ENCODE measurements at regions not wholly inside any gene's neighbourhood (a gene's known extent, or its start where the extent isn't known, plus 50 kb on each side); places are given as distances from the start of the nearest gene placed in this dataset.

DNA sequence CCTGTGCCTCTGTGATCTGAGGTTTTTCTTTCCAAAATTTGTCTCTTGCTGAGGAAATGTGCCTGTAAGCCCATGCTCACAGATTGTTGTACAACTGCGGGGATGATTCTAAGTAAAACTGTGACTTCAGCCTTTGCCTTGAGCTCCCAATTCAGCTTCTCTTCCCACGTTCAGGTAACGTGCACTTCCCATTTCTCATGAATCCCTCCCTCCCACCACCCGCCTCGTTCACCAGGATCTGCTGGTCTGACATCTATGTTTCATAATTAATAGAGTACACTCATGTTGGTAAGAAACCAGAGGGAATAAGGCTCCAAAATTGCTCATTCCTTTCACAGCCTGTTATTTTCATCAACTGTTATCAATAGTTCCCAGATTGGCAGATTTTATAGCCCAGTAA lies 332.6 kb upstream of the TPK1 start:
- dilution Hi-C loops (cut with MboI; ENCODE audit: extremely low pct_ligation_motif_present, low sequenced_read_pairs) (no loop called here), intact Hi-C loops (cut with micrococcal nuclease) (no loop called here)
- Histone ChIP-seq H3K9ac (replicated peaks; ENCODE audit: extremely low read depth, insufficient read depth, low read length) (no peak overlapping the region), H3K27me3 (ENCODE audit: control insufficient read depth in 2 of 2, insufficient read depth in 2 of 2, low read length in 2 of 2) (no peaks in the 10 kb centered on the region), H3K9me3 (replicated peaks; ENCODE audit: control insufficient read depth, insufficient read depth, low read length) (peaks cover 4% of the 10 kb centered on the region), H4K20me1 (replicated peaks; ENCODE audit: control insufficient read depth, extremely low read depth, insufficient read depth, low read length) (no peaks in the 10 kb centered on the region), H2AFZ (ENCODE audit: low read depth, low read length) (no peak overlapping the region), H3K79me2 (ENCODE audit: control insufficient read depth, insufficient read depth, low read length) (no peaks in the 10 kb centered on the region), H3K36me3 (ENCODE audit: control insufficient read depth in 2 of 2, extremely low read depth in 1 of 2, insufficient read depth in 2 of 2, low read length in 2 of 2) (no peaks in the 10 kb centered on the region), H3K9me1 (replicated peaks; ENCODE audit: control insufficient read depth, extremely low read depth, insufficient read depth, low read length) (no peaks in the 10 kb centered on the region), H3K4me1 (ENCODE audit: control insufficient read depth, extremely low read depth, insufficient read depth, low read length) (no peaks in the 10 kb centered on the region), H3K27ac (ENCODE audit: insufficient read depth, low read depth, low read length) (no peak overlapping the region), H3K4me2 (ENCODE audit: insufficient read depth, low read length) (no peak overlapping the region), H3K4me3 (replicated peaks in 1 of 3; ENCODE audit: insufficient read depth in 1 of 3, low read depth in 1 of 3, low read length in 3 of 3) (no peak overlapping the region)
- DNase-seq (ENCODE audit: low read depth, low spot score) (no peak), FAIRE-seq (no peak)
- CTCF ChIA-PET, result no interaction called here
- no TSS peak for BruUV-seq (replicated peaks)
- TF ChIP-seq POLR2A (IDR thresholded peaks at IDR 0.05; ENCODE audit: low read depth, low read length), result no peak
- TF ChIP-seq POLR2AphosphoS5 (IDR thresholded peaks at IDR 0.05; ENCODE audit: insufficient read depth, low read depth, low read length), result no peak
- no peak for TF ChIP-seq FOS (IDR thresholded peaks at IDR 0.05; ENCODE audit: borderline replicate concordance, insufficient read depth, low read length)
- no peak for TF ChIP-seq EZH2 (IDR thresholded peaks at IDR 0.05; ENCODE audit: borderline replicate concordance, low read depth, low read length, severe bottlenecking)
- no peak for TF ChIP-seq MYC (IDR thresholded peaks at IDR 0.05; ENCODE audit: low read depth, low read length)
- TF ChIP-seq, protein P1, sequence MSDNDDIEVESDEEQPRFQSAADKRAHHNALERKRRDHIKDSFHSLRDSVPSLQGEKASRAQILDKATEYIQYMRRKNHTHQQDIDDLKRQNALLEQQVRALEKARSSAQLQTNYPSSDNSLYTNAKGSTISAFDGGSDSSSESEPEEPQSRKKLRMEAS (IDR thresholded peaks at IDR 0.05; ENCODE audit: insufficient read depth, insufficient read length), result no peak
- POLR2A ChIA-PET, result no interaction called here

DNA sequence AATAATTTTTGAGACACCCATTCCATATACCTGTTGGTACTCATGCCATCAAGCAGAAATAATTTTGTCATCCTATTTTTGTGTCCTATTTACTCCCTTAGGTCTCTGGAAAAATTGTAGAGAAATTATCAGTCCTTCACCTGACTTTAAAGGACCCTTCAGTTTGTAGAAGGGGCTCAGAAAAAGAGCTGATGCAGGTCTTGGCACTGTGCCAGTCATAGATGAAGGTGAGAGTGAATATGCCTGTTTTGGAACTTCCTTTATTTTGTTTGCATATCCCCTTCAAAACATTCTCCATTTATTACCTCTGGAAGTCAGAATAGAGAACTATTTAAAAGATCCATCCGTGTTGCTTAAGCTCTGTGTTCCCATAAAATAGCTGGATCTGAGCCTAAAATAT lies 321.0 kb upstream of the TPK1 start:
- ChIA-PET POLR2A (no interaction called here), CTCF (no interaction called here)
- H3K36me3 ChIP-seq (ENCODE audit: control insufficient read depth in 2 of 2, extremely low read depth in 1 of 2, insufficient read depth in 2 of 2, low read length in 2 of 2), result no peaks in the 10 kb centered on the region
- intact Hi-C loops (cut with micrococcal nuclease) (no loop called here), dilution Hi-C loops (cut with MboI; ENCODE audit: extremely low pct_ligation_motif_present, low sequenced_read_pairs) (no loop called here)
- H3K9ac ChIP-seq (replicated peaks; ENCODE audit: extremely low read depth, insufficient read depth, low read length), result no peak overlapping the region
- no peak overlapping the region for H2AFZ ChIP-seq (ENCODE audit: low read depth, low read length)
- H3K27ac ChIP-seq (ENCODE audit: insufficient read depth, low read depth, low read length), result no peak overlapping the region
- TF ChIP-seq, protein P2, sequence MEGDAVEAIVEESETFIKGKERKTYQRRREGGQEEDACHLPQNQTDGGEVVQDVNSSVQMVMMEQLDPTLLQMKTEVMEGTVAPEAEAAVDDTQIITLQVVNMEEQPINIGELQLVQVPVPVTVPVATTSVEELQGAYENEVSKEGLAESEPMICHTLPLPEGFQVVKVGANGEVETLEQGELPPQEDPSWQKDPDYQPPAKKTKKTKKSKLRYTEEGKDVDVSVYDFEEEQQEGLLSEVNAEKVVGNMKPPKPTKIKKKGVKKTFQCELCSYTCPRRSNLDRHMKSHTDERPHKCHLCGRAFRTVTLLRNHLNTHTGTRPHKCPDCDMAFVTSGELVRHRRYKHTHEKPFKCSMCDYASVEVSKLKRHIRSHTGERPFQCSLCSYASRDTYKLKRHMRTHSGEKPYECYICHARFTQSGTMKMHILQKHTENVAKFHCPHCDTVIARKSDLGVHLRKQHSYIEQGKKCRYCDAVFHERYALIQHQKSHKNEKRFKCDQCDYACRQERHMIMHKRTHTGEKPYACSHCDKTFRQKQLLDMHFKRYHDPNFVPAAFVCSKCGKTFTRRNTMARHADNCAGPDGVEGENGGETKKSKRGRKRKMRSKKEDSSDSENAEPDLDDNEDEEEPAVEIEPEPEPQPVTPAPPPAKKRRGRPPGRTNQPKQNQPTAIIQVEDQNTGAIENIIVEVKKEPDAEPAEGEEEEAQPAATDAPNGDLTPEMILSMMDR (IDR thresholded peaks at IDR 0.05; ENCODE audit: extremely low read depth in 1 of 2, insufficient read depth in 1 of 2, low read depth in 1 of 2, low read length in 2 of 2), result no peak
- TF ChIP-seq EZH2 (IDR thresholded peaks at IDR 0.05; ENCODE audit: borderline replicate concordance, low read depth, low read length, severe bottlenecking) (no peak), POLR2A (IDR thresholded peaks at IDR 0.05; ENCODE audit: low read depth, low read length) (no peak), MYC (IDR thresholded peaks at IDR 0.05; ENCODE audit: low read depth, low read length) (no peak), GATA2 (IDR thresholded peaks at IDR 0.05; ENCODE audit: insufficient read depth, insufficient read length, low read depth, low read length) (no peak), POLR2AphosphoS5 (IDR thresholded peaks at IDR 0.05; ENCODE audit: insufficient read depth, low read depth, low read length) (no peak), FOS (IDR thresholded peaks at IDR 0.05; ENCODE audit: borderline replicate concordance, insufficient read depth, low read length) (no peak), JUN (IDR thresholded peaks at IDR 0.05; ENCODE audit: borderline replicate concordance, insufficient read depth, insufficient read length, low read depth) (no peak)
- TF ChIP-seq, protein P1 (IDR thresholded peaks at IDR 0.05; ENCODE audit: insufficient read depth, insufficient read length), result no peak
- FAIRE-seq (no peak), DNase-seq (ENCODE audit: low read depth, low spot score) (no peak)
- H3K79me2 ChIP-seq (ENCODE audit: control insufficient read depth, insufficient read depth, low read length), result no peaks in the 10 kb centered on the region
- H4K20me1 ChIP-seq (replicated peaks; ENCODE audit: control insufficient read depth, extremely low read depth, insufficient read depth, low read length), result no peaks in the 10 kb centered on the region
- no peaks in the 10 kb centered on the region for H3K9me3 ChIP-seq (replicated peaks; ENCODE audit: control insufficient read depth, insufficient read depth, low read length)
- no peaks in the 10 kb centered on the region for H3K4me1 ChIP-seq (ENCODE audit: control insufficient read depth, extremely low read depth, insufficient read depth, low read length)
- H3K4me2 ChIP-seq (ENCODE audit: insufficient read depth, low read length), result no peak overlapping the region
- BruUV-seq (replicated peaks), result no TSS peak
- no peaks in the 10 kb centered on the region for H3K9me1 ChIP-seq (replicated peaks; ENCODE audit: control insufficient read depth, extremely low read depth, insufficient read depth, low read length)
- no peak overlapping the region for H3K4me3 ChIP-seq (replicated peaks in 1 of 3; ENCODE audit: insufficient read depth in 1 of 3, low read depth in 1 of 3, low read length in 3 of 3)
- H3K27me3 ChIP-seq (ENCODE audit: control insufficient read depth in 2 of 2, insufficient read depth in 2 of 2, low read length in 2 of 2), result no peaks in the 10 kb centered on the region

Measured in endothelial cell of umbilical vein (primary cell).